GM12891 (cell line): ENCODE measurements at regions not wholly inside any gene's neighbourhood (a gene's known extent, or its start where the extent isn't known, plus 50 kb on each side); places are given as distances from the start of the nearest gene placed in this dataset.
"Not testable (repeated sequence)": the region's sequence is repeated elsewhere in the genome, so short reads cannot be mapped to it uniquely, and the experiment has no call there.

Experiments
- PAX5 ChIP-seq: IDR thresholded peaks from 2 replicates; pipeline ENCODE4 v1.6.1; 2011; ENCODE audit warnings: low read length, moderate library complexity, mild to moderate bottlenecking; ENCODE audit not compliant: insufficient read depth, severe bottlenecking
- POLR2A ChIP-seq: IDR thresholded peaks from 2 replicates; pipeline ENCODE4 v1.6.1; 2011; ENCODE audit warnings: low read depth, low read length, control low read depth
- POU2F2 ChIP-seq: IDR thresholded peaks from 2 replicates; pipeline ENCODE4 v1.6.1; 2011; ENCODE audit warnings: low read depth, mild to moderate bottlenecking, control low read depth, low read length, moderate library complexity

DNA sequence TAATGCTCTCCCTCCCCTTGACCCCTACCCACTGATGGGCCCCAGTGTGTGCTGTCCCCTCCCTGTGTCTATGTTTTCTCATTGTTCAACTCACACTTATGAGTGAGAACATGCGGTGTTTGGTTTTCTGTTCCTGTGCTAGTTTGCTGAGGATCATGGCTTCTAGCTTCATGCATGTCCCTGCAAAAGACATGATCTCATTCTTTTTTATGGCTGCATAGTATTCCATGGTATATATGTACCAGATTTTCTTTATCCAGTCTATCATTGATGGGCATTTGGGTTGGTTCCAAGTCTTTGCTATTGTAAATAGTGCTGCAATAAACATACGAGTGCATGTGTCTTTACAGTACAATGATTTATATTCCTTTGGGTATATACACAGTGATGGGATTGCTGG is 67.9 kb upstream of the ST8SIA6 start:
- not testable (repeated sequence) for TF ChIP-seq POLR2A, PAX5, POU2F2
